ENCODE measurements at regions not wholly inside any gene's neighbourhood (a gene's known extent, or its start where the extent isn't known, plus 50 kb on each side); places are given as distances from the start of the nearest gene placed in this dataset.
A peak's percentile ranks its signal among the peaks of the same experiment; 100 is the strongest.
"Not testable (repeated sequence)": the region's sequence is repeated elsewhere in the genome, so short reads cannot be mapped to it uniquely, and the experiment has no call there.

DNA sequence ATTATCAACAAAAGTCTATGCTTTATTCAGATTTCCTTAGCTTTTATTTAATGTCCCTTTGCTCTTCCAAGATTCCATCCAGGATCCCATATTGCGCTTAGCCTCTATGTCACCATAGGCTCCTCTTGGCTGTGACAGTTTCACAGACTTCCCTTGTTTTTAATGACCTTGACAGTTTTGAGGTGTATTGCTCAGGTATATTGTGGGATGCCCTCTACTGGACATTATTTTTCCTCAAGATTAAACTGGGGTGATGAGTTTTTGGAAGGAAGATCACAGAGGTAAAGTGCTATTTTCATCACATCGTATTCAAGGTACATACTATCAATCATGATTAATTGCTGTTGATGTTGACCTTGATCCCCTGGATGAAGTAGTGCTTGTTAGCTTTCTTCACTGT lies 99.1 kb upstream of the SMAD3 start:
- no peak overlapping the region for H2AFZ ChIP-seq (ENCODE audit: low read length)
- no peaks in the 10 kb centered on the region for H3K27me3 ChIP-seq (ENCODE audit: low read length)
- H3K9me3 ChIP-seq (ENCODE audit: low read length): no peaks in the 10 kb centered on the region
- H3K4me3 ChIP-seq (ENCODE audit: low read length): no peak overlapping the region
- no peaks in the 10 kb centered on the region for H4K20me1 ChIP-seq (ENCODE audit: insufficient read depth, low read depth, low read length)
- DNase-seq: peak; percentile 74
- H3K9me2 ChIP-seq (replicated peaks; ENCODE audit: insufficient read depth, low read length): no peaks in the 10 kb centered on the region
- no peaks in the 10 kb centered on the region for H3K36me3 ChIP-seq (ENCODE audit: insufficient read depth, low read length)
- H3K4me1 ChIP-seq (ENCODE audit: low read length): peaks cover 3% of the 10 kb centered on the region; the same call in 1 of the 2 replicates
- no peak overlapping the region for H3K4me2 ChIP-seq (ENCODE audit: low read depth, low read length, poor library complexity, severe bottlenecking)
- H3K79me2 ChIP-seq (ENCODE audit: low read length): no peaks in the 10 kb centered on the region
- no peak overlapping the region for H3K27ac ChIP-seq (ENCODE audit: low read length)
- H3K9ac ChIP-seq (ENCODE audit: low read length): no peak overlapping the region

DNA sequence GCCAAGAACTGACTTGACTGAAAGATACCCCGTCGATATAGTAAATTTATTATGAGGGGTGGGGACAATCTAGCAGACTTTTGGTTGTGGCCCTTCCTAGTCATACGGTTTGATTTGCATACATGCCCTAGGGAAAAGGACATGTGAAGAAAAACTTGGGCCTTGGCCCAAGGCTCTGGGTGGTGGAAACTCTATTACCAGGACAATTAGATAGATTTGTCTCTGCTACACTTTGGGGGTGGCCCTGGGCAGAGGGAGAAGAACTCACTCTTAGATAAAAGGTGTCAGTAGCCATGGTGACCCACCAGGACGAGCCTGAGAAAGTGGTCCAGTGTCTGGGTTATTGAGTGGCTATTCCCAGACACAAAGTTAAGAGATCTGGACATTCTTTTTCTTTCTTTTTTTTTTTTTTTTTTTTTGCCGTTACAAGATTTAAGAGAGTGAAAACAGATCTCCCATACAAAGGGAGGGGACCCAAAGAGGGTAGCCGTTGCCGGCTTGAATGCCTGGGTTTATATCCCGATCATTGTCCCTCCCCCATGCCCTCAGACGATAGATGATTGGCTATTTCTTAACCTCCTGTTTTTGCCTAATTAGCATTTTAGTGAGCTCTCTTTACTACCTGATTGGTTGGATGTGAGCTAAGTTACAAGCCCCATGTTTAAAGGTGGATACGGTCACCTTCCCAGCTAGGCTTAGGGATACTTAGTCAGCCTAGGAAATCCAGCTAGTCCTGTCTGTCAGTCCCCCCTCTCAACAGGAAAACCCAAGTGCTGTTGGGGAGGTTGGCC lies 96.4 kb upstream of the SMAD3 start:
- Histone ChIP-seq H3K9me2 (replicated peaks; ENCODE audit: insufficient read depth, low read length) (no peaks in the 10 kb centered on the region), H3K4me2 (ENCODE audit: low read depth, low read length, poor library complexity, severe bottlenecking) (no peak overlapping the region), H3K9ac (ENCODE audit: low read length) (no peak overlapping the region), H3K27me3 (ENCODE audit: low read length) (no peaks in the 10 kb centered on the region), H3K79me2 (ENCODE audit: low read length) (no peaks in the 10 kb centered on the region), H3K36me3 (ENCODE audit: insufficient read depth, low read length) (no peaks in the 10 kb centered on the region), H2AFZ (ENCODE audit: low read length) (no peak overlapping the region), H3K27ac (ENCODE audit: low read length) (no peak overlapping the region), H3K4me3 (ENCODE audit: low read length) (no peak overlapping the region), H3K4me1 (ENCODE audit: low read length) (no peaks in the 10 kb centered on the region), H3K9me3 (ENCODE audit: low read length) (no peaks in the 10 kb centered on the region), H4K20me1 (ENCODE audit: insufficient read depth, low read depth, low read length) (no peaks in the 10 kb centered on the region)
- no peak for DNase-seq

DNA sequence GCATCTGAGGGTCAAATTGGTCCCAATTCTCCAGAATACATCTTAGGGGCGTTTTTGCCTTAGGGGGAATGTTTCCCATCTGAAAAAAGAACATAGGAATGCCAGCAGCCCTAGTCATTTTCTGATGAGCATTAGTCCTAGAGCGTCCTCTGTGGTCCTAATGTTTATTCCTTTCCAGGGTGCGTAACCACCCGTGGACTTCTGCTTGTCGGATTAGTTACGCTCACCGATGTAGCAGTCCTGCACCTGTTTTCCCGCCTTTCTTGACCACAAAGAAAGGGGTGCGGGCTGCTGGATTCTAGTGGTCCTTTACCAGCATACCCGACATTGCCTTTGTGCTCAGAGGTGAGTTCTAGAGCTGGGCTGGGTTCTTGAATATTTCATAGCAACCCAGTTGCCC lies 91.3 kb upstream of the SMAD3 start:
- not testable (repeated sequence) for H3K27me3 ChIP-seq (ENCODE audit: low read length); H2AFZ ChIP-seq (ENCODE audit: low read length); H3K4me2 ChIP-seq (ENCODE audit: low read depth, low read length, poor library complexity, severe bottlenecking); H3K9me3 ChIP-seq (ENCODE audit: low read length); H3K4me1 ChIP-seq (ENCODE audit: low read length); H3K36me3 ChIP-seq (ENCODE audit: insufficient read depth, low read length); H3K9me2 ChIP-seq (replicated peaks; ENCODE audit: insufficient read depth, low read length); H3K79me2 ChIP-seq (ENCODE audit: low read length); H4K20me1 ChIP-seq (ENCODE audit: insufficient read depth, low read depth, low read length); H3K27ac ChIP-seq (ENCODE audit: low read length); H3K9ac ChIP-seq (ENCODE audit: low read length); H3K4me3 ChIP-seq (ENCODE audit: low read length); DNase-seq

DNA sequence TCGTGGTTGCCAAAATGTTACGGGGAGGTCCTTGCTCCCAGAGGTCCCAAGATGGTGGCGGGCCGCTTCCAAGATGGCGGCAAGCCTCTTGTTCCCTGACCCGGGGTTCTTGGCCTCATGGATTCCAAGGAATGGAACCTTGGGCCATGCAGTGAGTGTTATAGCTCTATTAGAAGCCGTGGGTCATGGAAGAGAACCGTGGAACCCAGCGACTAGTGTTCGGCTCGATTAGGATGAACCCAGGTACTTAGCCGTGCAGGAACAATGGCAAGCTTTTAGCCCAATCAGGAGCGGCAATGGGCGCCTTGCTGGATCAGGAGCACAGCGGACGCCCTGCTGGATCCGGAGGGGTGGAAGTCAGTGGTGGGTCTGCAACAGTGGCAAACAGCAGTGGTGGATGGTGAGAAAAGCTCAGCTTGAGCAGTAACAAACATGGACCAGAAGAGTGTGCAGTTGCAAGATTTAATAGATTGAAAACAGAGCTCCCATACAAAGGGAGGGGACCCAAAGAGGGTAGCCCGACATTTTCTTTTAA lies 89.2 kb upstream of the SMAD3 start:
- H3K4me3 ChIP-seq (ENCODE audit: low read length); H3K4me2 ChIP-seq (ENCODE audit: low read depth, low read length, poor library complexity, severe bottlenecking); H3K36me3 ChIP-seq (ENCODE audit: insufficient read depth, low read length); DNase-seq; H3K9ac ChIP-seq (ENCODE audit: low read length); H3K27ac ChIP-seq (ENCODE audit: low read length); H3K4me1 ChIP-seq (ENCODE audit: low read length); H3K79me2 ChIP-seq (ENCODE audit: low read length); H4K20me1 ChIP-seq (ENCODE audit: insufficient read depth, low read depth, low read length); H3K9me3 ChIP-seq (ENCODE audit: low read length); H2AFZ ChIP-seq (ENCODE audit: low read length); H3K9me2 ChIP-seq (replicated peaks; ENCODE audit: insufficient read depth, low read length); H3K27me3 ChIP-seq (ENCODE audit: low read length): not testable (repeated sequence)

DNA sequence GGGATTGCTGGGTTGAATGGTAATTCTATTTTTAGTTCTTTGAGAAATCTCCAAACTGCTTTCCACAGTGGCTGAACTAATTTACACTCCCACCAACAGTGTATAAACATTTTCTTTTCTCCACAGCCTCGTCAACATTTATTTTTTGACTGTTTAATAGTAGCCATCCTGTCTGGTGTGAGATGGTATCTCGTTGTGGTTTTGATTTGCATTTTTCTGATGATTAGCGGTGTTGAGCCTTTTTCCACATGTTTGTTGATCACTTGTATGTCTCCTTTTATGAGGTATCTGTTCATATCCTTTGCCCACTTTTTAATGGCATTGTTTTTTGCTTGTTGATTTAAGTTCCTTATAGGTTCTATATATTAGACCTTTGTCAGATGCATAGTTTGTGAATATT lies 85.1 kb upstream of the SMAD3 start:
- H2AFZ ChIP-seq (ENCODE audit: low read length); H4K20me1 ChIP-seq (ENCODE audit: insufficient read depth, low read depth, low read length); H3K4me2 ChIP-seq (ENCODE audit: low read depth, low read length, poor library complexity, severe bottlenecking); H3K9me2 ChIP-seq (replicated peaks; ENCODE audit: insufficient read depth, low read length); H3K27ac ChIP-seq (ENCODE audit: low read length); H3K9ac ChIP-seq (ENCODE audit: low read length); DNase-seq; H3K36me3 ChIP-seq (ENCODE audit: insufficient read depth, low read length); H3K27me3 ChIP-seq (ENCODE audit: low read length); H3K4me1 ChIP-seq (ENCODE audit: low read length); H3K79me2 ChIP-seq (ENCODE audit: low read length); H3K4me3 ChIP-seq (ENCODE audit: low read length); H3K9me3 ChIP-seq (ENCODE audit: low read length): not testable (repeated sequence)

DNA sequence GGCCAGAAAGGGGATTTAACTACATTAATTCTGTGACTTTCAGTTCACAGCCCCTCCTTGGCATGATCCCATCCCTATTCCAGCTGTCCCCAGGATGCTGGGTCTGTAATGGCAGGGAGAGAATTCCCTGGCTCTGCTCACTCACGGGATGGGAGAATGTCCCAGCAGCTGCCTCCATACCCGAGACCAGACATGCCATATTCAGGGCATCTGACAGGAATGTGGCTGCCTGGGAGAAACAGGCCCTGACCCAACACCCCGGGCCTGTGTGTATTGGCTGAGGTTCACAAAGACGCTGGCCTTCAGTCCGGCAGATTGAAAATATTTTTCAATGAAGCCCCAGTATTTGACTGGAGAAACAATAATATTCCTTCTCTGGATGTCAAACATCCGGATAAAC lies 83.6 kb upstream of the SMAD3 start:
- H3K36me3 ChIP-seq (ENCODE audit: insufficient read depth, low read length): no peaks in the 10 kb centered on the region
- no peaks in the 10 kb centered on the region for H3K9me3 ChIP-seq (ENCODE audit: low read length)
- no peaks in the 10 kb centered on the region for H4K20me1 ChIP-seq (ENCODE audit: insufficient read depth, low read depth, low read length)
- H3K27ac ChIP-seq (ENCODE audit: low read length): no peak overlapping the region
- H3K9me2 ChIP-seq (replicated peaks; ENCODE audit: insufficient read depth, low read length): no peaks in the 10 kb centered on the region
- no peaks in the 10 kb centered on the region for H3K79me2 ChIP-seq (ENCODE audit: low read length)
- H2AFZ ChIP-seq (ENCODE audit: low read length): no peak overlapping the region
- H3K4me1 ChIP-seq (ENCODE audit: low read length): no peaks in the 10 kb centered on the region
- no peak overlapping the region for H3K4me3 ChIP-seq (ENCODE audit: low read length)
- no peak overlapping the region for H3K9ac ChIP-seq (ENCODE audit: low read length)
- H3K27me3 ChIP-seq (ENCODE audit: low read length): no peaks in the 10 kb centered on the region
- H3K4me2 ChIP-seq (ENCODE audit: low read depth, low read length, poor library complexity, severe bottlenecking): no peak overlapping the region
- DNase-seq: no peak

DNA sequence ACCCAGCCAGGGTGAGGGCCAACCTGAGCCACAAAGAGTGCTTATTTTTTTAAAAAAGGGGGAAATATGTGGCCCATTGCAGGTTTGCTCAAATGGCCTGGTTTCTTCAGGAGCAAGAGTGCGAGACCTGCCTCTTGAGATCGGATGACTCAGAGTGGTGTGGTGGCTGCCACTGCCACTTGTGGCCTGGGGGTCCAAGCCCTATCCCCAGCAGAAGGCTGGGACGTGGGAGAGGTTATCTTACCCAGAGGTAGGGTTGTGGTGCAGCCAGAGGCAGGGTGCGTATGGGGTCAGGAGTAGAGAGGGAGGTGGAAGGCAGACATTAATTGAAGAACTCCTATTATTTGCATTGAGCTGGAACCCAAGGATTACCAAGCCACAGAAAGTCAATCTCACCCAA lies 83.2 kb upstream of the SMAD3 start:
- Histone ChIP-seq H3K79me2 (ENCODE audit: low read length) (no peaks in the 10 kb centered on the region), H3K4me2 (ENCODE audit: low read depth, low read length, poor library complexity, severe bottlenecking) (no peak overlapping the region), H4K20me1 (ENCODE audit: insufficient read depth, low read depth, low read length) (no peaks in the 10 kb centered on the region), H3K9me2 (replicated peaks; ENCODE audit: insufficient read depth, low read length) (no peaks in the 10 kb centered on the region), H3K9ac (ENCODE audit: low read length) (no peak overlapping the region), H3K9me3 (ENCODE audit: low read length) (no peaks in the 10 kb centered on the region), H3K27me3 (ENCODE audit: low read length) (no peaks in the 10 kb centered on the region), H2AFZ (ENCODE audit: low read length) (no peak overlapping the region), H3K27ac (ENCODE audit: low read length) (no peak overlapping the region), H3K4me1 (ENCODE audit: low read length) (no peaks in the 10 kb centered on the region), H3K36me3 (ENCODE audit: insufficient read depth, low read length) (no peaks in the 10 kb centered on the region), H3K4me3 (ENCODE audit: low read length) (no peak overlapping the region)
- DNase-seq: no peak

DNA sequence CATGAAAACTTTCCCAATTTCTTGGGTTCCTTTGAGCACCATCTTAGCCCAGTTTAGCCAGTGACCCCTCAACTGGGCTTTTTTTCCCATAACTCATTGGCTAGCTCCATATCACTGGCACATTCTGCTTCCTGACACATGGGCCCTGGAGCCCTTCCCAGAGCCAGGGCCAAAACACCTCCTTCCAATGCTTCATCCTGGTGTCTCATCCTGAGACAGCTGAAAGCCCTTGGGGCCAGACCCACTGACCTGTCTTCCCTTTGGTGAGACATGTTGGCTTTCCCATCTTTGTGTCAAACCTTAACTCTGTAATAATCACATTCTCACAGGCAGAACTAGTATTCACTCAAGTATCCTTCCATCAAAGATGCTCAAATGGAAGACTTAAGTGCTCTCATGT lies 82.6 kb upstream of the SMAD3 start:
- no peaks in the 10 kb centered on the region for H3K4me1 ChIP-seq (ENCODE audit: low read length)
- H3K27ac ChIP-seq (ENCODE audit: low read length): no peak overlapping the region
- no peaks in the 10 kb centered on the region for H3K27me3 ChIP-seq (ENCODE audit: low read length)
- H3K4me2 ChIP-seq (ENCODE audit: low read depth, low read length, poor library complexity, severe bottlenecking): no peak overlapping the region
- H3K9ac ChIP-seq (ENCODE audit: low read length): no peak overlapping the region
- no peak for DNase-seq
- H3K4me3 ChIP-seq (ENCODE audit: low read length): no peak overlapping the region
- no peaks in the 10 kb centered on the region for H3K9me2 ChIP-seq (replicated peaks; ENCODE audit: insufficient read depth, low read length)
- H4K20me1 ChIP-seq (ENCODE audit: insufficient read depth, low read depth, low read length): no peaks in the 10 kb centered on the region
- H2AFZ ChIP-seq (ENCODE audit: low read length): no peak overlapping the region
- H3K36me3 ChIP-seq (ENCODE audit: insufficient read depth, low read length): no peaks in the 10 kb centered on the region
- H3K79me2 ChIP-seq (ENCODE audit: low read length): no peaks in the 10 kb centered on the region
- no peaks in the 10 kb centered on the region for H3K9me3 ChIP-seq (ENCODE audit: low read length)

All from Karpas-422 (cell line).